Body of pancreas (tissue), 4 donors: ENCODE measurements at regions not wholly inside any gene's neighbourhood (a gene's known extent, or its start where the extent isn't known, plus 50 kb on each side); places are given as distances from the start of the nearest gene placed in this dataset.

Experiments
- CTCF ChIP-seq, 7 experiments: fragments of 450-650 bp in 4 of 7; fragments of 200-600 bp in 3 of 7; sonication (generic) in 3 of 7; IDR thresholded peaks; one replicate each; pipeline ENCODE4 v1.5.1; 2016 to 2019; ENCODE audit warnings: antibody characterized with exemption in 7 of 7
- POLR2A ChIP-seq, 3 donors: fragments of 450-650 bp; IDR thresholded peaks; one replicate each; pipeline ENCODE4 v1.6.1; 2016; ENCODE audit warnings: antibody characterized with exemption in 3 of 3, mild to moderate bottlenecking in 2 of 3

GRCh38 chr18:39421276-39421675 is 1855.7 kb upstream of the CELF4 start:
- TF ChIP-seq CTCF (IDR thresholded peaks at IDR 0.05) (no peak), POLR2A (IDR thresholded peaks at IDR 0.05) (no peak)
